KMS-11 (cell line): ENCODE measurements at regions not wholly inside any gene's neighbourhood (a gene's known extent, or its start where the extent isn't known, plus 50 kb on each side); places are given as distances from the start of the nearest gene placed in this dataset.

ENCODE experiments used
- H2AFZ ChIP-seq: fragments of 200-600 bp; sonication (generic); 2 replicates; pipeline ENCODE4 v1.6.1; 2016; ENCODE audit warnings: antibody characterized with exemption, mixed run types, low read depth
- H3K27ac ChIP-seq: fragments of 200-600 bp; sonication (generic); 2 replicates; pipeline ENCODE4 v1.6.1; 2016; ENCODE audit warnings: mild to moderate bottlenecking, mixed run types
- H3K27me3 ChIP-seq: fragments of 200-600 bp; sonication (generic); 2 replicates; pipeline ENCODE4 v1.6.1; 2017; ENCODE audit warnings: mild to moderate bottlenecking, low read depth, mixed run types, moderate library complexity; ENCODE audit not compliant: insufficient read depth
- H3K36me3 ChIP-seq: fragments of 200-600 bp; sonication (generic); 2 replicates; pipeline ENCODE4 v1.6.1; 2017; ENCODE audit warnings: mild to moderate bottlenecking, mixed run types; ENCODE audit not compliant: insufficient read depth
- H3K4me1 ChIP-seq: fragments of 200-600 bp; sonication (generic); 2 replicates; pipeline ENCODE4 v1.6.1; 2016; ENCODE audit warnings: mild to moderate bottlenecking, low read depth, mixed run types; ENCODE audit not compliant: poor library complexity, severe bottlenecking
- H3K4me2 ChIP-seq: fragments of 200-600 bp; sonication (generic); 2 replicates; pipeline ENCODE4 v1.7.0; 2016; ENCODE audit warnings: mild to moderate bottlenecking, mixed run types
- H3K4me3 ChIP-seq: fragments of 200-600 bp; sonication (generic); IDR thresholded peaks from 2 replicates; pipeline ENCODE4 v1.6.1; 2017; ENCODE audit warnings: low read depth, low read length, mixed read lengths; ENCODE audit not compliant: insufficient read depth
- H3K79me2 ChIP-seq: fragments of 200-600 bp; sonication (generic); 2 replicates; pipeline ENCODE4 v1.6.1; 2016; ENCODE audit warnings: low read depth, mixed run types; ENCODE audit not compliant: insufficient read depth
- H3K9ac ChIP-seq: fragments of 200-600 bp; sonication (generic); 2 replicates; pipeline ENCODE4 v1.6.1; 2016; ENCODE audit warnings: mild to moderate bottlenecking, mixed run types
- H4K20me1 ChIP-seq: fragments of 200-600 bp; sonication (generic); 2 replicates; pipeline ENCODE4 v1.6.1; 2016; ENCODE audit warnings: mild to moderate bottlenecking, mixed run types; ENCODE audit not compliant: insufficient read depth
- TF ChIP-seq, protein P1 (sequence below): fragments of 200-600 bp; sonication (generic); conservative IDR thresholded peaks from 2 replicates; pipeline ENCODE4 v1.6.1; 2017; ENCODE audit warnings: low read depth, mild to moderate bottlenecking, antibody characterized with exemption, low read length, moderate library complexity, mixed read lengths

DNA sequence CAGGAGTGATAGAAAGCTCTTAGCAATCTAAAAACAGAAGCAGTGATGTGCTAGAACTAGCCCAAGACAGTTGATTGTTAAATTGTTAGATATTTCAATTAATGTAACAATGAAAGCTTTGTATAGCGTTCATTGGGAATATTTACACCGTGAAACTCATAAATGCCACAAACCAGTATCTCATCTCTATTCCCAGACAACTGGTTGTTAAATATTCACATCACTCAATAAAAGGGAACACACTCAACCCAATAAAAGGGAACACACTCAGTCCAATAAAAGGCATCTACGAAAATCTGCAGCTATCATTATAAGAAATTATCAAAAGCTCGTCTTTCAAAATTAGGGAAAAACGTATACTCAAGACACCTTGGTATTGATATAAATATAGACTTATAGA, 270.9 kb downstream of the CYLC2 start:
- Histone ChIP-seq H3K4me2 (no peak overlapping the region), H3K9ac (no peak overlapping the region), H2AFZ (no peak overlapping the region), H3K4me3 (no peak overlapping the region), H3K36me3 (no peaks in the 10 kb centered on the region), H3K27me3 (no peaks in the 10 kb centered on the region), H3K79me2 (no peaks in the 10 kb centered on the region), H4K20me1 (no peaks in the 10 kb centered on the region), H3K27ac (no peak overlapping the region), H3K4me1 (no peaks in the 10 kb centered on the region)
- TF ChIP-seq, protein P1, sequence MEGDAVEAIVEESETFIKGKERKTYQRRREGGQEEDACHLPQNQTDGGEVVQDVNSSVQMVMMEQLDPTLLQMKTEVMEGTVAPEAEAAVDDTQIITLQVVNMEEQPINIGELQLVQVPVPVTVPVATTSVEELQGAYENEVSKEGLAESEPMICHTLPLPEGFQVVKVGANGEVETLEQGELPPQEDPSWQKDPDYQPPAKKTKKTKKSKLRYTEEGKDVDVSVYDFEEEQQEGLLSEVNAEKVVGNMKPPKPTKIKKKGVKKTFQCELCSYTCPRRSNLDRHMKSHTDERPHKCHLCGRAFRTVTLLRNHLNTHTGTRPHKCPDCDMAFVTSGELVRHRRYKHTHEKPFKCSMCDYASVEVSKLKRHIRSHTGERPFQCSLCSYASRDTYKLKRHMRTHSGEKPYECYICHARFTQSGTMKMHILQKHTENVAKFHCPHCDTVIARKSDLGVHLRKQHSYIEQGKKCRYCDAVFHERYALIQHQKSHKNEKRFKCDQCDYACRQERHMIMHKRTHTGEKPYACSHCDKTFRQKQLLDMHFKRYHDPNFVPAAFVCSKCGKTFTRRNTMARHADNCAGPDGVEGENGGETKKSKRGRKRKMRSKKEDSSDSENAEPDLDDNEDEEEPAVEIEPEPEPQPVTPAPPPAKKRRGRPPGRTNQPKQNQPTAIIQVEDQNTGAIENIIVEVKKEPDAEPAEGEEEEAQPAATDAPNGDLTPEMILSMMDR, result no peak

- Histone ChIP-seq H3K36me3 (no peaks in the 10 kb centered on the region), H3K27me3 (no peaks in the 10 kb centered on the region), H3K79me2 (no peaks in the 10 kb centered on the region), H3K4me2 (no peak overlapping the region), H3K9ac (no peak overlapping the region), H3K27ac (no peak overlapping the region), H3K4me3 (no peak overlapping the region), H3K4me1 (no peaks in the 10 kb centered on the region), H2AFZ (no peak overlapping the region), H4K20me1 (no peaks in the 10 kb centered on the region)
- TF ChIP-seq, protein P1, result no peak
Measured at GRCh38 chr9:103277240-103277639, 282.1 kb downstream of the CYLC2 start.

GRCh38 chr9:103281126-103281525, 286.0 kb downstream of the CYLC2 start:
- TF ChIP-seq, protein P1, result no peak

GRCh38 chr9:103287361-103287760, 292.2 kb downstream of the CYLC2 start:
- H3K27ac ChIP-seq, result no peak overlapping the region

More at GRCh38 chr9:103281126-103281525, 286.0 kb downstream of the CYLC2 start:
- Histone ChIP-seq H3K9ac (no peak overlapping the region), H3K4me2 (no peak overlapping the region), H3K36me3 (no peaks in the 10 kb centered on the region), H3K4me3 (no peak overlapping the region), H2AFZ (no peak overlapping the region), H3K4me1 (no peaks in the 10 kb centered on the region), H3K79me2 (no peaks in the 10 kb centered on the region), H3K27ac (no peak overlapping the region), H4K20me1 (no peaks in the 10 kb centered on the region), H3K27me3 (no peaks in the 10 kb centered on the region)

More at GRCh38 chr9:103287361-103287760, 292.2 kb downstream of the CYLC2 start:
- no peak overlapping the region for H3K4me3 ChIP-seq
- no peaks in the 10 kb centered on the region for H3K27me3 ChIP-seq
- H2AFZ ChIP-seq, result no peak overlapping the region
- TF ChIP-seq, protein P1, result no peak
- no peaks in the 10 kb centered on the region for H4K20me1 ChIP-seq
- no peak overlapping the region for H3K9ac ChIP-seq
- no peaks in the 10 kb centered on the region for H3K36me3 ChIP-seq
- H3K4me2 ChIP-seq, result no peak overlapping the region
- H3K4me1 ChIP-seq, result no peaks in the 10 kb centered on the region
- H3K79me2 ChIP-seq, result no peaks in the 10 kb centered on the region
